ENCODE measurements at regions not wholly inside any gene's neighbourhood (a gene's known extent, or its start where the extent isn't known, plus 50 kb on each side); places are given as distances from the start of the nearest gene placed in this dataset.
"Not testable (repeated sequence)": the region's sequence is repeated elsewhere in the genome, so short reads cannot be mapped to it uniquely, and the experiment has no call there.

DNA sequence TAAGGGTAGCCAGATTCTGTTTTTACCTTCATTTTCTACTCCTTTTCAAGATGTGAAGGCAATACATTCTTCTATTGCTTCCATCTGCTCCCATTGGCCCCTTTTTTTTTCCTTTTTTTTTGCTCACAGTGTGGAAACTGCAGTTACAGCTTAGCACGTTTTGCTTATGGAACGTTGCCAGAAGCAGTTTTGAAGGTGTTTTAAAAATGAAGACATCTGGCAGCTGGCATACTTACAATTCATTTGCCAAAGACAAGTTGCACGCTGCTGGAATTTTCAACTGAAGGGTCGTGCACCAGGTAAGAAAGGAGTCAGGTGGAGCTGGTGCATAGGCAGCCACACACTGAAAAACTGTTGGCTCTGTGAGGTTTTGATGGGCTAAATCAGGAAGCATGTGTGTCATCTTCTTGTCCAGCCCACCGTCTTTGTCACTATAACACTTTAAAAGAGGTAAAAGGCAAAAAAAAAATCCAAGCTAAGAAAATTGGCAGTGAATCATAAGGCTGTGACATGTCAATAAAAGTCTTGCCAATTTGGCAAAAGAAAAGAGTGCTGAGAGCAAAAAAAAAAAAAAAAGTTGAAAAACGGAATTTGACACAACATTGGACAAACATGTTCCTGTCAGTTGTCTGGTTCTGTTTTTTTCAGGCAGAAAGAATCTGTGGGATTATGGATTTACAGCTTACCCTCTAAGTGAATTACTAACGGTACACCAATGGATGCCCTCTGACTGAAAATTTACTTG lies 225.4 kb upstream of the SOX2 start:
- Mint-ChIP-seq H3K36me3 (ENCODE audit: low read depth) (no peaks in the 10 kb centered on the region), H3K4me1 (no peaks in the 10 kb centered on the region), H3K4me3 (no peak overlapping the region), H3K9me3 (peaks cover 13% of the 10 kb centered on the region), H3K27me3 (no peaks in the 10 kb centered on the region), H3K27ac (no peak overlapping the region)
- DNase-seq = no peak
- ChIA-PET CTCF (no interaction called here), POLR2A (no interaction called here)

DNA sequence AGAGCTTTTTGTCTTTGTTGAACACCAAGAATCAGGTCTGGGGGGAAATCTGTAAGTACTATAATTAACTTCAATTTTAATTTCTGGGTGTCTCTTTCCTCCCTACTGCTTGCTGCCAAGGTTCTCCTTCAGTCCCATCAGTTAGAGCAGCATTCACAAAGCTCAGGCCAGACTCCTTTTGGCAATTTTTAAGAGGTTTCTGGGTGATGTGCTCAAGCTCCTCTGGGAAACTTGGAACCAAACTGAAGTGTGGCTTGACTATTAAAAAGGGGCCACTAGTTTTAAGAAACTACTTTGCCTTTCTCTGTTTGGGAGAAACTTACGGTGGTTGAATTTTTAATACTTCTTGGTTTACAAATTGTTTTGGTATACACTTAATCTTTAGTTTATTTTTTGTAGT lies 227.7 kb upstream of the SOX2 start:
- Mint-ChIP-seq H3K4me3 (no peak overlapping the region), H3K4me1 (no peaks in the 10 kb centered on the region), H3K36me3 (ENCODE audit: low read depth) (no peaks in the 10 kb centered on the region), H3K9me3 (peaks cover 12% of the 10 kb centered on the region), H3K27ac (no peak overlapping the region), H3K27me3 (no peaks in the 10 kb centered on the region)
- DNase-seq = no peak
- ChIA-PET CTCF (no interaction called here), POLR2A (no interaction called here)

DNA sequence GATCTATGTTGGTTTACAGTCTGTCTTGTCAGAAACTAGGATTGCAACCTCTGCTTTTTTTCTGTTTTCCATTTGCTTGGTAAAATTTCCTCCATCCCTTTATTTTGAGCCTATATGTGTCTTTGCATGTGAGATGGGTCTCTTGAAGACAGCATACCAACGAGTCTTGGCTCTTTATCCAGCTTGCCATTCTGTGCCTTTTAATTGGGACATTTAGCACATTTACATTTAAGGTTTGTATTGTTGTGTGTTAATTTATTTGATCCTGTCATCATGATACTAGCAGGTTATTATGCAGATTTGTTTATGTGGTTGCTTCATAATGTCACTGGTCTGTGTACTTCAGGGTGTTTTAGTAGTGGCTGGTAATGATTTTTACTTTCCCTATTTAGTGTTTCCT lies 236.6 kb upstream of the SOX2 start:
- H3K4me3 Mint-ChIP-seq; H3K4me1 Mint-ChIP-seq; H3K27ac Mint-ChIP-seq; H3K36me3 Mint-ChIP-seq (ENCODE audit: low read depth); DNase-seq; CTCF ChIA-PET; POLR2A ChIA-PET; H3K27me3 Mint-ChIP-seq: not testable (repeated sequence)
- peaks cover 45% of the 10 kb centered on the region for H3K9me3 Mint-ChIP-seq

DNA sequence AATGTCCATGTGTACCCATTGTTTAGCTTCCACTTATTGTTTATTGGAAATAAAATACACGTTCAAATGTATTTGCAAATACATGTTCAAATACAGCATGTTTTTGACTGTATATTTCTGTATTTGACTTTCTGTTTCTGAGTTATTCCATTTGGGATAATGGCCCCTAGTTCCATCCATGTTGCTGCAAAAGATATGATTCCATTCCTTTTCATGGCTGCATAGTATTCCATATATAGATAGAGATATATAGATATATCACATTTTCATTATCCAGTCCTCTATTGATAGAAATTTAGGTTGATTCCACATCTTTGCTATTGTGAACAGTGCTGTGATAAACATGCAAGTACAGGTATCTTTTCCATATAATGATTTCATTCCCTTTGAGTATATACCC lies 241.4 kb upstream of the SOX2 start:
- Mint-ChIP-seq H3K4me1 (no peaks in the 10 kb centered on the region), H3K27ac (no peak overlapping the region), H3K4me3 (no peak overlapping the region), H3K36me3 (ENCODE audit: low read depth) (no peaks in the 10 kb centered on the region), H3K9me3 (peaks cover 23% of the 10 kb centered on the region), H3K27me3 (no peaks in the 10 kb centered on the region)
- ChIA-PET CTCF (no interaction called here), POLR2A (no interaction called here)
- no peak for DNase-seq

DNA sequence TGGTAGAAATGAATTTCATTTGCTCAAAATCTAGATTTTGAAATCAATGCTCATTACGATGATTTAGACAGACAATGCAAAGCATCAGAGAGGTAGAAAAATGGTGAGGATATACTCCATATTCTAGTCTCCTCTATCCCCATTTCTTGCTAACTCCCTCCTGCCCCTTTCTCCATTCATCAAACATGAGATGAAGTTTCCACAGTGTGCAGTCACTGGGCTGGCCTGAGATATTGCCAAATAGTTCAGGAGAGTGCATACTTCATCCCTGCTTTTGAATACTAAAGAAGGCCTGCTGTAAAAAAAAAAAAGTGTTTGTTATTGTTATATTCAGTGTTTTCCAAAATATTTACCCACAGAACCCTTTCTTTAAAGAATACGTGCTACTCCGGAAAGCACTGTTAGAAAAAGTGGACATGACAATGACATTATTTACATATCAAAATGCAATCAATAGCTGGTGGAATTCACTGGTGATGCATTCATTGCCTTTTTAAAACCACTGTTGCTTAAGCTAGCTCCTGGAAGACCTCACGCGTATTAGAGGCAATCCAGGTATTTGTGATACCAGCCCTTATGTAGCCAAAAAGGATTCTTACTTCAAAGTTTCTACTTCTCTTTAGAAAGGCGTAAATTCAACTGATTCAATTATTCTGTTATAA lies 247.6 kb upstream of the SOX2 start:
- DNase-seq = no peak
- ChIA-PET CTCF (no interaction called here), POLR2A (no interaction called here)
- Mint-ChIP-seq H3K27ac (no peak overlapping the region), H3K27me3 (no peaks in the 10 kb centered on the region), H3K9me3 (no peaks in the 10 kb centered on the region), H3K4me1 (no peaks in the 10 kb centered on the region), H3K4me3 (no peak overlapping the region), H3K36me3 (ENCODE audit: low read depth) (no peaks in the 10 kb centered on the region)

DNA sequence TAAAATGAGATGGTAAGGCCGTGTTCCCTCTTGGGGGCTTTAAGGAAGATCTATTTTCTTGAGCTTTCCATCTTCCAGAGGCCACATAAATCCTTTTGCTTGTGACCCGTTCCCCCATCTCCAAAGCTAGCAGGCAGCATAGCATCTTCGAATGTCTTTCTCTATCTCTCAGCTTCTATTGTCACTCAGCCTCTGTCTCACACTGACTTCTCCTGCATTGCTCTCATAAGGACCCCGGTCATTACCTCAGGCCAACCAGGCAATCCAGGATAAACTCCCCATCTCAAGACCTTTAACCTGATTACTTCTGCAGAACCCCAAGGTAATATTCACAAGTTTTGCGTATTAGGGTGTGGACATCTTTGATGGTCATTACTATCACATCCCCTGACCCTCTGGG lies 250.3 kb upstream of the SOX2 start:
- Mint-ChIP-seq H3K4me1 (no peaks in the 10 kb centered on the region), H3K27me3 (no peaks in the 10 kb centered on the region), H3K9me3 (no peaks in the 10 kb centered on the region), H3K36me3 (ENCODE audit: low read depth) (no peaks in the 10 kb centered on the region), H3K27ac (no peak overlapping the region), H3K4me3 (no peak overlapping the region)
- DNase-seq = no peak
- POLR2A ChIA-PET = no interaction called here
- CTCF ChIA-PET = no interaction called here

DNA sequence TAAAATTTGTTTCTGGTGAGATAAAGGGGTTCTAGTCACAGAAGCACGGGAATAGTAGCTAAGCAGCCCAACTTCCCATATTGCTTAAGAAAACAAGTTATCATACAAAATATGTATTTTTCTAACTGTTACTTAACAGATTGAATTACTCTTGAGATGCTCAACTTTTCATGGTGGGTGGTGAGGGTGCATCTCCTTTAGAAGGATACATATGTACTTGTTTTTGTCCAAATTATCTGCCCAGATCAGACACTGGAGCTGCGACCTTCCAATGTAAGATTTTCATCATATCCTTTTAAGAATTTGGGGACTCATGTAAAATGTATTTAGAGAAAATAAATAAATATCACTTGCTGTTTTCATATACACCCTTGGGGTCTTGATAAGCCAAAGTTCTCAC lies 252.2 kb upstream of the SOX2 start:
- no peaks in the 10 kb centered on the region for H3K36me3 Mint-ChIP-seq (ENCODE audit: low read depth)
- no peaks in the 10 kb centered on the region for H3K27me3 Mint-ChIP-seq
- POLR2A ChIA-PET = no interaction called here
- H3K9me3 Mint-ChIP-seq = peaks cover 3% of the 10 kb centered on the region
- no peak for DNase-seq
- no peak overlapping the region for H3K4me3 Mint-ChIP-seq
- no peaks in the 10 kb centered on the region for H3K4me1 Mint-ChIP-seq
- CTCF ChIA-PET = no interaction called here
- H3K27ac Mint-ChIP-seq = no peak overlapping the region

DNA sequence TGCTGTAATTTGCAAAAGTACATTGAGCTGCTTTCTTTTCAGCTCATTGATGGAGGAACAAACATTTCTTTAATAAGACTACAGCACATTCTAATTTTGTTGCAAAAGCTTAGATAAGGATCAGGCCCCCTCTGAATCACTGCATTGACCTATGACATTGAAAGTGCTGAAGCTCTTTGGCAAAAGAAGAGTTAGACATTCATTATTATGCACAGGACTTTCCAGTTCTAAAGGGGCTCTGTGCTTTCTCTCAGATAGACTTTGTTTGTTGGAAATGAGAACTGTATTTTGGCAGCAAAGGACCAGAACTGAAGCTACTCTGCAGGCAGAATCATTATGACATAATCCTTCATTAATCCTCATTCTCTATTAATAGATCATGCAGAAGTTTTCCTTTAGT lies 252.9 kb upstream of the SOX2 start:
- Mint-ChIP-seq H3K4me1 (no peaks in the 10 kb centered on the region), H3K36me3 (ENCODE audit: low read depth) (no peaks in the 10 kb centered on the region), H3K9me3 (peaks cover 3% of the 10 kb centered on the region), H3K27ac (no peak overlapping the region), H3K27me3 (no peaks in the 10 kb centered on the region), H3K4me3 (no peak overlapping the region)
- DNase-seq = no peak
- ChIA-PET POLR2A (no interaction called here), CTCF (no interaction called here)

DNA sequence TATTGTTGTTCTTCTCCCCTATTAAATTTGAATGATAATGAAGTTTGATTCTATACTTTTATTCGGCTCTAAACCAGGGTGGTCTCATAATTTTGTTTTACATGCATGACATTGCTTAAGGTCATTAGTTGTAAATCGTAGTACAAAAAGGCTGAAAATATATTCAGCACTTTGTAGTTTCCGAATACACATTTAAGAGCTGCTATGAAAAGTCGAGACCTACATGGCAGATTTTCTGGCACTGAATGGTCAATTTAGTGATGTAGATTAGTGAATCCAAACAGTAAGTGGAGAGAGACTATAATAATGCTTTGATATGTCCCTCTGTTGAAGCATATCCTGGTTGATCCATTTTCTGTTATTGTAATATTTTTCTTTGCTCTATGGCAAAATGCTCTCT lies 254.0 kb upstream of the SOX2 start:
- no peaks in the 10 kb centered on the region for H3K36me3 Mint-ChIP-seq (ENCODE audit: low read depth)
- CTCF ChIA-PET = no interaction called here
- peaks cover 3% of the 10 kb centered on the region for H3K9me3 Mint-ChIP-seq
- H3K4me1 Mint-ChIP-seq = no peaks in the 10 kb centered on the region
- H3K27ac Mint-ChIP-seq = no peak overlapping the region
- POLR2A ChIA-PET = no interaction called here
- DNase-seq = no peak
- no peak overlapping the region for H3K4me3 Mint-ChIP-seq
- no peaks in the 10 kb centered on the region for H3K27me3 Mint-ChIP-seq

DNA sequence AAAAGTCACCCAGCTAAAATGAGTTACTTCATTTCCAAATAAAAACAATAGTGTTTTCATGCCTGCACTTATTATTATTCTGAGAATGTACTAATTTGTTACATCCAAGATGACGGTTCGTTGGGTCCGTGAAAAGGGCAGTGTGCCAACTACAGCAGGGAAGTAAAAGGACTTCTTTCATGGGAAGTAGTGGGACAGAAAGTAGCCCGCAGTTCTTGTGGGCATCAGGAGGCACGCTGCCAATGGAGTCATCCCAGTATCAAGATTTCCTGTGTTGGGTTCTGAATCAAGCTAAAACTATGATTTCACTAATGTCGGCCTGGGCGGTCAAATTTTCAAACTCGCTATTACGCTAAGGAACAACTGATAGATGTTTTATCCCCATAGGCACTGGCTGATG lies 254.5 kb upstream of the SOX2 start:
- Mint-ChIP-seq H3K27me3 (no peaks in the 10 kb centered on the region), H3K9me3 (peaks cover 3% of the 10 kb centered on the region), H3K4me3 (no peak overlapping the region), H3K27ac (no peak overlapping the region), H3K4me1 (no peaks in the 10 kb centered on the region), H3K36me3 (ENCODE audit: low read depth) (no peaks in the 10 kb centered on the region)
- CTCF ChIA-PET = no interaction called here
- DNase-seq = no peak
- POLR2A ChIA-PET = no interaction called here

DNA sequence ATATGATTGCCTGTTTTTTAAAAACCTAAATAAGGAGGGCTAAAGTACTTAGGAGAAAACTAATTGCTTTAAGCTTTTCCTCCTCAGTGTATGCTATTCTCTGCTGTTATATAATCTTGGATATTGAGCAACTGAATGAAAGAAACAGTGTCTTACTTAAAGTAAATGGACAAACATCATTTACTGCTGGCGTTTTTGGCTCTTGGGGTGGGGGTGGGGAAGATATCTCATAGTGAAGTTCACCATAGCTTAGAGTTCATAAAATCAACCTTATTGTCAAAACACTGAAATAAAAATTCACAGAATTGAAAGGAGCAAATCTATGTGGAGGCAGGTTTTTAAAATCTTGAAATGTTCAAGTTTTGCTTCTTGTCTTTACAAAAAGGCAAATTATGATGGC lies 256.4 kb upstream of the SOX2 start:
- POLR2A ChIA-PET = no interaction called here

DNA sequence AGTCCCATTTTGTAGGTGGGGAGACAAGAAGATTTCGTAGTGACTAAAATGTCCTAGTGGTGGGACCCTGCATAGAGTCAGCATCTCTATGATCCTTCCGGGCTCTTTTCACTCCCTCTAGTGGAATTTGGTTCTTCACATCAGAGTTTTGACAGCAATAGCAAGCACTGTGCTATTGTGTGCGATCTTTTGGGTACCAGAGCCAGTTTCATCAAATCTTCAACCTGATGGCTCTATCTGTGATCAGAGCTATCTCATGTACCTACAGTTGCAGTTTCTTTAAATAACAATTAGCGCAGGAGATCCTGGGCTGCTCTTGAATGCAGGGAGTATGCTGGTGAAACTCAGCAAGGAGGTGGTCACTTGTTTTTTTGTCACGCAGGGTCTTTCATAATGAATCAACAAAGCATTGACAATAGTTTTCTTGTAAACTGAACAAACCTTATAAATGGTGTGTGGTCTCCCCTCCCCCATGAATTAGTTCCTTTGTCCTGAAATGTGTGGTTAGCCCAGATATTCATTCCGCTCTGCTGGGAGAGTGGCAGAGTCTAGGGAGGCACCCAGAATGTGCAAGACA lies 257.2 kb upstream of the SOX2 start:
- ChIA-PET POLR2A (no interaction called here), CTCF (no interaction called here)
- Mint-ChIP-seq H3K27ac (no peak overlapping the region), H3K27me3 (no peaks in the 10 kb centered on the region), H3K4me3 (no peak overlapping the region), H3K9me3 (peaks cover 6% of the 10 kb centered on the region), H3K4me1 (no peaks in the 10 kb centered on the region), H3K36me3 (ENCODE audit: low read depth) (no peaks in the 10 kb centered on the region)
- DNase-seq = no peak

More for the DNA sequence above, 256.4 kb upstream of the SOX2 start:
- Mint-ChIP-seq H3K4me1 (no peaks in the 10 kb centered on the region), H3K4me3 (no peak overlapping the region), H3K27ac (no peak overlapping the region), H3K9me3 (peaks cover 6% of the 10 kb centered on the region), H3K36me3 (ENCODE audit: low read depth) (no peaks in the 10 kb centered on the region), H3K27me3 (no peaks in the 10 kb centered on the region)
- DNase-seq = no peak
- CTCF ChIA-PET = no interaction called here

DNA sequence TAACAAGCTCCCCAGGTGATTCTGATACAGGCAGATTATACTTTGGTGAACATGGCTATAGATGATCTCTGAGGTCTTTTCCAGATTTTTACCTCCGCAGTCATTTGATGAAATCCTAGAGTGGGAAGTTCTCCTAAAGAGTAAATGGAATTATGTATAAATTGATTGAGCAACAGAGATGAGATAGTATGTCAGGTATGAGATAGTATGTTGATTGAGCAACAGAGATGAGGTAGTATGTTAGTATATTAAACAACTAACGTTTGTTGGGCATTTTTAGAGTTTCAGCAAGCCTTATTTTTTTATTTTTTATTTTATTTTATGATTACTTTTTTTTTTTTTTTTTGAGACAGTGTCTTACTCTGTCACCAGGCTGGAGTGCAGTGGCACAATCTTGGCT lies 265.0 kb upstream of the SOX2 start:
- CTCF ChIA-PET = no interaction called here

DNA sequence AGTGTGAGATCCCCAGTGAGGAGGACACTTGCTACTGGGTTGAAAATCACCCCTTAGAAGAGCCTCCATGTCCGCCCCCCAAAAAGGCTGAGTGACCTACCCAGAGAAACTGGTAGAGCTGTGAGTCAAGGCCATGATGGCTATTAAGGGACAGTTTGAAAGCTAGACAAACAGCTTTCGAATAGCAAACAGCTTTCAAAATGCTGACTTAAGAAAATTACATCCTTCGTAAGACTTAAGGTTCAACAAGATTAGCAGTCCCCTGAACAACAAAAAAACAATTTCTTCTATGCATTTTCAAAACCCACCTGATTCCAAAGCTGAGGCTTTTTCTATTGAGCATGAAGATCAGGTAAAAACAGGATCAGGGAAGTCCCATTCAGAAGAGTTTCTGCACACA lies 269.7 kb upstream of the SOX2 start:
- ChIA-PET POLR2A (no interaction called here), CTCF (no interaction called here)
- peaks cover 15% of the 10 kb centered on the region for H3K9me3 Mint-ChIP-seq
- no peak for DNase-seq
- H3K36me3 Mint-ChIP-seq (ENCODE audit: low read depth) = no peaks in the 10 kb centered on the region
- no peaks in the 10 kb centered on the region for H3K27me3 Mint-ChIP-seq
- H3K4me1 Mint-ChIP-seq = no peaks in the 10 kb centered on the region
- no peak overlapping the region for H3K27ac Mint-ChIP-seq
- no peak overlapping the region for H3K4me3 Mint-ChIP-seq

More for the DNA sequence above, 265.0 kb upstream of the SOX2 start:
- Mint-ChIP-seq H3K36me3 (ENCODE audit: low read depth) (no peaks in the 10 kb centered on the region), H3K27me3 (no peaks in the 10 kb centered on the region), H3K4me3 (no peak overlapping the region), H3K9me3 (peaks cover 10% of the 10 kb centered on the region), H3K4me1 (no peaks in the 10 kb centered on the region), H3K27ac (no peak overlapping the region)
- POLR2A ChIA-PET = no interaction called here
- no peak for DNase-seq

Data from activated CD4-positive, alpha-beta memory T cell treated with anti-CD3 and anti-CD28 coated beads, Interleukin-2, amount 10 ng/mL, durations not matched to agents 7 days and 5 days (primary cell).